ENCODE measurements at regions not wholly inside any gene's neighbourhood (a gene's known extent, or its start where the extent isn't known, plus 50 kb on each side); places are given as distances from the start of the nearest gene placed in this dataset.
"Not testable (repeated sequence)": the region's sequence is repeated elsewhere in the genome, so short reads cannot be mapped to it uniquely, and the experiment has no call there.

- no peak for DNase-seq
Observed at GRCh38 chr2:242031481-242032019, 162.0 kb downstream of the RTP5 start.

- no peak for DNase-seq
Observed at GRCh38 chr2:242032780-242033656, 163.5 kb downstream of the RTP5 start.

- DNase-seq: no peak
Observed at GRCh38 chr2:242034138-242034537, 164.6 kb downstream of the RTP5 start.

GRCh38 chr2:242034996-242035814 is 165.7 kb downstream of the RTP5 start:
- DNase-seq: no peak

GRCh38 chr2:242035858-242036652 is 166.5 kb downstream of the RTP5 start:
- no peak for DNase-seq

GRCh38 chr2:242036653-242036950 is 167.1 kb downstream of the RTP5 start:
- no peak for DNase-seq

- DNase-seq: no peak
Observed at GRCh38 chr2:242038166-242038927, 168.8 kb downstream of the RTP5 start.

GRCh38 chr2:242038928-242039341 is 169.4 kb downstream of the RTP5 start:
- DNase-seq: no peak

GRCh38 chr2:242040303-242040655 is 170.8 kb downstream of the RTP5 start:
- DNase-seq: no peak

GRCh38 chr2:242040681-242041080 is 171.2 kb downstream of the RTP5 start:
- no peak for DNase-seq

- no peak for DNase-seq
Observed at GRCh38 chr2:242041816-242042215, 172.3 kb downstream of the RTP5 start.

GRCh38 chr2:242043538-242044312 is 174.2 kb downstream of the RTP5 start:
- DNase-seq: no peak

- DNase-seq: no peak
Observed at GRCh38 chr2:242044313-242044590, 174.7 kb downstream of the RTP5 start.

GRCh38 chr2:242045596-242046144 is 176.1 kb downstream of the RTP5 start:
- not testable (repeated sequence) for DNase-seq

- no peak for DNase-seq
Observed at GRCh38 chr2:242046206-242046826, 176.8 kb downstream of the RTP5 start.

- DNase-seq: no peak
Observed at GRCh38 chr2:242047963-242048362, 178.4 kb downstream of the RTP5 start.

GRCh38 chr2:242048479-242048878 is 178.9 kb downstream of the RTP5 start:
- DNase-seq: no peak

- not testable (repeated sequence) for DNase-seq
Observed at GRCh38 chr2:242049492-242049891, 180.0 kb downstream of the RTP5 start.

- no peak for DNase-seq
Observed at GRCh38 chr2:242051463-242051862, 181.9 kb downstream of the RTP5 start.

- no peak for DNase-seq
Observed at GRCh38 chr2:242052421-242052820, 182.9 kb downstream of the RTP5 start.

GRCh38 chr2:242053921-242054320 is 184.4 kb downstream of the RTP5 start:
- no peak for DNase-seq
